AG08395 (cell line): ENCODE measurements at regions not wholly inside any gene's neighbourhood (a gene's known extent, or its start where the extent isn't known, plus 50 kb on each side); places are given as distances from the start of the nearest gene placed in this dataset.
"Not testable (repeated sequence)": the region's sequence is repeated elsewhere in the genome, so short reads cannot be mapped to it uniquely, and the experiment has no call there.

Experiments used
- DNase-seq: peaks from one replicate; pipeline ENCODE4 v3.0.0; 2012; ENCODE audit warnings: mixed read lengths, low spot score

- DNase-seq = no peak
These were observed 54.2 kb upstream of the OPRM1 start for GRCh38 chr6:153984811-153985210.

GRCh38 chr6:153980171-153980570 is 58.9 kb upstream of the OPRM1 start:
- no peak for DNase-seq

GRCh38 chr6:153978911-153979548 is 60.0 kb upstream of the OPRM1 start:
- not testable (repeated sequence) for DNase-seq

GRCh38 chr6:153976921-153977693 is 61.9 kb upstream of the OPRM1 start:
- DNase-seq = no peak

- DNase-seq = no peak
These were observed 73.0 kb upstream of the OPRM1 start for GRCh38 chr6:153966001-153966400.

- DNase-seq = no peak
These were observed 75.7 kb upstream of the OPRM1 start for GRCh38 chr6:153963352-153963751.

GRCh38 chr6:153962555-153962954 is 76.5 kb upstream of the OPRM1 start:
- no peak for DNase-seq

GRCh38 chr6:153960741-153961140 is 78.3 kb upstream of the OPRM1 start:
- no peak for DNase-seq

GRCh38 chr6:153960281-153960680 is 78.8 kb upstream of the OPRM1 start:
- DNase-seq = no peak

- no peak for DNase-seq
These were observed 79.8 kb upstream of the OPRM1 start for GRCh38 chr6:153959276-153959675.

GRCh38 chr6:153958860-153959259 is 80.2 kb upstream of the OPRM1 start:
- no peak for DNase-seq

GRCh38 chr6:153957394-153957793 is 81.6 kb upstream of the OPRM1 start:
- no peak for DNase-seq

GRCh38 chr6:153956808-153957207 is 82.2 kb upstream of the OPRM1 start:
- DNase-seq = no peak

GRCh38 chr6:153949616-153950015 is 89.4 kb upstream of the OPRM1 start:
- no peak for DNase-seq

GRCh38 chr6:153947808-153948447 is 91.1 kb upstream of the OPRM1 start:
- no peak for DNase-seq

GRCh38 chr6:153944201-153944600 is 94.8 kb upstream of the OPRM1 start:
- DNase-seq = no peak

- DNase-seq = no peak
These were observed 96.7 kb upstream of the OPRM1 start for GRCh38 chr6:153942361-153942760.

GRCh38 chr6:153941768-153942167 is 97.3 kb upstream of the OPRM1 start:
- DNase-seq = no peak

GRCh38 chr6:153938876-153939275 is 100.2 kb upstream of the OPRM1 start:
- DNase-seq = no peak

GRCh38 chr6:153931431-153931830 is 107.6 kb upstream of the OPRM1 start:
- DNase-seq = no peak

- no peak for DNase-seq
These were observed 111.2 kb upstream of the OPRM1 start for GRCh38 chr6:153927867-153928266.

GRCh38 chr6:153898360-153899059 is 140.5 kb upstream of the OPRM1 start:
- no peak for DNase-seq

GRCh38 chr6:153882411-153882810 is 156.6 kb upstream of the OPRM1 start:
- DNase-seq = no peak
